Kidney (tissue), 13 donors: ENCODE measurements at regions not wholly inside any gene's neighbourhood (a gene's known extent, or its start where the extent isn't known, plus 50 kb on each side); places are given as distances from the start of the nearest gene placed in this dataset.

ENCODE experiments used
- DNase-seq, 5 donors: peaks; one replicate each; pipeline ENCODE4 v3.0.0-alpha.2; 2013 to 2020
- FAIRE-seq: peaks from 2 replicates; lab custom pipeline; 2012; peaks lifted over from hg19 to GRCh38; lab: Jason Lieb, UNC
- H3K27ac ChIP-seq, 2 donors: one replicate each; pipeline ENCODE4 v1.7.0; 2013; ENCODE audit warnings: low read depth in 2 of 2, low read length in 2 of 2, inconsistent platforms in 1 of 2
- H3K27me3 ChIP-seq: one replicate; pipeline ENCODE4 v1.7.1; 2013; ENCODE audit warnings: low read length, inconsistent platforms; ENCODE audit not compliant: control insufficient read depth, insufficient read depth
- H3K36me3 ChIP-seq, 3 donors: one replicate each; pipeline versions ENCODE4 v1.7.0 to v1.7.1; 2013; ENCODE audit warnings: low read length in 3 of 3, control low read depth in 1 of 3, inconsistent platforms in 1 of 3; ENCODE audit not compliant: insufficient read depth in 3 of 3, control insufficient read depth in 2 of 3
- H3K4me1 ChIP-seq, 3 donors: one replicate each; pipeline versions ENCODE4 v1.7.0 to v1.7.1; 2013; ENCODE audit warnings: low read length in 3 of 3, inconsistent platforms in 1 of 3, low read depth in 1 of 3; ENCODE audit not compliant: control insufficient read depth in 2 of 3, insufficient read depth in 2 of 3
- H3K4me3 ChIP-seq, 3 donors: one replicate each; pipeline versions ENCODE4 v1.7.0 to v1.8.1; 2013; ENCODE audit warnings: low read length in 3 of 3, control low read depth in 1 of 3, inconsistent platforms in 1 of 3
- H3K9ac ChIP-seq, 3 donors: one replicate each; pipeline versions ENCODE4 v1.7.0 to v1.7.1; 2013; ENCODE audit warnings: low read length in 3 of 3, control low read depth in 1 of 3, inconsistent platforms in 1 of 3
- H3K9me3 ChIP-seq, 3 donors: one replicate each; pipeline versions ENCODE4 v1.7.0 to v1.7.1; 2013; ENCODE audit warnings: low read length in 3 of 3, control low read depth in 1 of 3, inconsistent platforms in 1 of 3; ENCODE audit not compliant: control insufficient read depth in 2 of 3, insufficient read depth in 1 of 3
- intact Hi-C: fragments of 100-400 bp; cut with DNase I; formaldehyde crosslinking; loops from one replicate; pipeline ENCODE4 v1.11.1; 2022
- TF ChIP-seq, protein P1 (sequence below): IDR thresholded peaks from 3 replicates; pipeline ENCODE4 v1.5.1; 2012; ENCODE audit warnings: mild to moderate bottlenecking, moderate library complexity, borderline replicate concordance; ENCODE audit not compliant: insufficient read depth; ENCODE audit errors: extremely low read depth
- donor health status: control.
- donor health status: control.
- donor health status: control.
- donor health status: control.
- donor health status: control.
- donor health status: DM: yes; HTN: yes; CAD: no.
- donor health status: Normal renal cell carcinoma (clear cell type).

DNA sequence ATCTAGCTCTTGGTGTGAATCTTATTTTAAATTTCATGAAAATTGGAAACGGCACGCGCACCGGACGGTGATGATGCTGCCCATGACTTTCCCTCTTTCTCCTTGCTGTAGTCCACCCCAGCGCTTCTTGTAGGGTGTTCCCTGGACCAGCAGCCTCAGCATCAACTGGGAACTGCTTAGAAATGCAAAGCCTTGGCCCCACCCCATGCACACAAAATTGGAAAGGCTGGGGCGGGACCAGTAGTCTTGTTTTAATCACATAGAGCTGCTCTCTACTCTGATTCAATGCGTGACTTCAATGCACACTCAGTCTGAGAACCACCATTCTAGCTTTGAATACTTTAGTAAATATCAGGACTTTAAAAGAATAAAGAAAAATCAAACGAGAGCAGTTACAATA is 427.1 kb downstream of the EFNB2 start:
- TF ChIP-seq, protein P1, sequence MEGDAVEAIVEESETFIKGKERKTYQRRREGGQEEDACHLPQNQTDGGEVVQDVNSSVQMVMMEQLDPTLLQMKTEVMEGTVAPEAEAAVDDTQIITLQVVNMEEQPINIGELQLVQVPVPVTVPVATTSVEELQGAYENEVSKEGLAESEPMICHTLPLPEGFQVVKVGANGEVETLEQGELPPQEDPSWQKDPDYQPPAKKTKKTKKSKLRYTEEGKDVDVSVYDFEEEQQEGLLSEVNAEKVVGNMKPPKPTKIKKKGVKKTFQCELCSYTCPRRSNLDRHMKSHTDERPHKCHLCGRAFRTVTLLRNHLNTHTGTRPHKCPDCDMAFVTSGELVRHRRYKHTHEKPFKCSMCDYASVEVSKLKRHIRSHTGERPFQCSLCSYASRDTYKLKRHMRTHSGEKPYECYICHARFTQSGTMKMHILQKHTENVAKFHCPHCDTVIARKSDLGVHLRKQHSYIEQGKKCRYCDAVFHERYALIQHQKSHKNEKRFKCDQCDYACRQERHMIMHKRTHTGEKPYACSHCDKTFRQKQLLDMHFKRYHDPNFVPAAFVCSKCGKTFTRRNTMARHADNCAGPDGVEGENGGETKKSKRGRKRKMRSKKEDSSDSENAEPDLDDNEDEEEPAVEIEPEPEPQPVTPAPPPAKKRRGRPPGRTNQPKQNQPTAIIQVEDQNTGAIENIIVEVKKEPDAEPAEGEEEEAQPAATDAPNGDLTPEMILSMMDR = no peak
- no peak for FAIRE-seq

DNA sequence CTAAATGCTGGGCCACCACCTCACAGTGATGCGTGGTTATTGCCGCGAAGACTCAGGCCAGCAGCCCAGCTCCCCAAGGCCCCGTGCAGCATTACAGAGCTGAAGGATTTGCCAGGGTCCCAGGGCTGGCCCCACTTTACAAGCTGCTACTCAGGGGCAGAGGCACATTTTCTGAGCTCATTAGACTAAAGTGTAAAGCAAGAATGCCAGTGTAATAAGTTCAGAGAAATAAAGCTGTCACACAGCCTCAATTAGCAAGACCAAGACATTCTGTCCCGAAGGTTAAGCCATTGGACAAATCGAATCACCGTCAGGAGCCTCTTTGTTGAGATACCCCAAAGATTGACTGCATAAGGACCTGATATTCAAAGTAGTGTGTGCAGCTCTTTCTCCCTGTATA is 428.4 kb downstream of the EFNB2 start:
- DNase-seq = no peak
- Histone ChIP-seq H3K9ac (no peak overlapping the region), H3K4me3 (no peak overlapping the region), H3K27me3 (no peaks in the 10 kb centered on the region), H3K36me3 (no peaks in the 10 kb centered on the region), H3K9me3 (no peaks in the 10 kb centered on the region), H3K27ac (no peak overlapping the region), H3K4me1 (no peaks in the 10 kb centered on the region)
- FAIRE-seq = no peak
- TF ChIP-seq, protein P1 = no peak
- intact Hi-C loops = no loop called here

More for the DNA sequence above, 427.1 kb downstream of the EFNB2 start:
- no peaks in the 10 kb centered on the region for H3K27me3 ChIP-seq
- no peak for DNase-seq
- H3K4me1 ChIP-seq = no peaks in the 10 kb centered on the region
- no peaks in the 10 kb centered on the region for H3K9me3 ChIP-seq
- H3K36me3 ChIP-seq = no peaks in the 10 kb centered on the region
- no peak overlapping the region for H3K4me3 ChIP-seq
- intact Hi-C loops = no loop called here
- H3K9ac ChIP-seq = no peak overlapping the region
- no peak overlapping the region for H3K27ac ChIP-seq

DNA sequence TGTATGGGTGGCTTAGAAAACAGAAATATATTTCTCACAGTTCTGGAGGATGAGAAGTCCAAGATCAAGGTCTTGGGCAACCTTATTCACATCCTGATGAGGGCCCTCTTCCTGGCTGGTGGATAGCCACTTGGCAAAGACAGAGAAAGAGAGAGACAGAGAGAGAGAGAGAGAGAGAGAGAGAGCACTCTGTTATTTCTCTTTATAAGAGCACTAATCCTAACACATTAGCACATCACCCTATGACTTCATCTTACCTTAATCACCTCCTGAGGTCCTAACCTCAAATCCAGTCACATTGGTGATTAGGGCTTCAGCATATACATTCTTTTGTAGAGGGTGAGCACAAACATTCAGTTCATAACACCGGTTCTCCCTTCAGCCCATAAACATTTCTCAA is 430.3 kb downstream of the EFNB2 start:
- DNase-seq (no peak), FAIRE-seq (no peak)
- Histone ChIP-seq H3K9ac (no peak overlapping the region), H3K9me3 (no peaks in the 10 kb centered on the region), H3K36me3 (no peaks in the 10 kb centered on the region), H3K27me3 (no peaks in the 10 kb centered on the region), H3K4me1 (peaks cover 0 to 3% (median 0%) of the 10 kb centered on the region in 3 donors), H3K4me3 (no peak overlapping the region), H3K27ac (no peak overlapping the region)
- intact Hi-C loops = no loop called here
- TF ChIP-seq, protein P1 = no peak

DNA sequence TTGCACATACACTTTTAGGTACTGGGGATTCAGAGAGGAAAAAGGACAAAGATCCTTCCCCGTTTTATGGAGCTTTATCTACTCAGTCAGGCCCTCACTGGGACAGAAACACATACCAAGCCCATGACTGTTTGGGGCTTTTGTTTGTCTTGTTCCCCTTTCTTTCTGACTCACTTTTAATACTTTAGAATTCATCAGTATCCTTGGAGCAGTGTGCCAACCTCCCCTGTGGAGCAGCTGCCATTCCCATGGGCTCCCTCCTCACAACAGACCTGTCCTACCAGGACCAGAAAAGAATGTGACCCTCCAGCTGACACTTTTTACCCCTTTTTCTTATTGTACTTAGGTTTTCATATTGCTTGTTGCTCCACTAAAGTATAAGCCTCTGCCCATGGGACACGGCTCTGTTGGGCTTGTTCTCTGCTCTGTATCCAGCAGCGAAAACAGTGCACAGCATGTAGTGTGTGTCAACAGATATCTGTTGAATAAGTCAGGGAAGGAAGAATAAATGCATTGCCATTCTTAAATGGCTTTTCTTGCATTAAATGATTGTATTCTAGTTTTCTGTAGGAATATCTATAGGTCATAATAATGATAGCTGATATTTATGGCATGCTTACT is 431.1 kb downstream of the EFNB2 start:
- Histone ChIP-seq H3K9me3 (no peaks in the 10 kb centered on the region), H3K27me3 (no peaks in the 10 kb centered on the region), H3K9ac (no peak overlapping the region), H3K36me3 (no peaks in the 10 kb centered on the region), H3K4me1 (peaks cover 0 to 3% (median 0%) of the 10 kb centered on the region in 3 donors), H3K4me3 (no peak overlapping the region), H3K27ac (no peak overlapping the region)
- TF ChIP-seq, protein P1 = no peak
- DNase-seq (no peak), FAIRE-seq (no peak)
- intact Hi-C loops = no loop called here
